ENCODE measurements at regions not wholly inside any gene's neighbourhood (a gene's known extent, or its start where the extent isn't known, plus 50 kb on each side); places are given as distances from the start of the nearest gene placed in this dataset.

- no peak for DNase-seq (ENCODE audit: low read depth in 2 of 2)
- TF ChIP-seq, protein P1, sequence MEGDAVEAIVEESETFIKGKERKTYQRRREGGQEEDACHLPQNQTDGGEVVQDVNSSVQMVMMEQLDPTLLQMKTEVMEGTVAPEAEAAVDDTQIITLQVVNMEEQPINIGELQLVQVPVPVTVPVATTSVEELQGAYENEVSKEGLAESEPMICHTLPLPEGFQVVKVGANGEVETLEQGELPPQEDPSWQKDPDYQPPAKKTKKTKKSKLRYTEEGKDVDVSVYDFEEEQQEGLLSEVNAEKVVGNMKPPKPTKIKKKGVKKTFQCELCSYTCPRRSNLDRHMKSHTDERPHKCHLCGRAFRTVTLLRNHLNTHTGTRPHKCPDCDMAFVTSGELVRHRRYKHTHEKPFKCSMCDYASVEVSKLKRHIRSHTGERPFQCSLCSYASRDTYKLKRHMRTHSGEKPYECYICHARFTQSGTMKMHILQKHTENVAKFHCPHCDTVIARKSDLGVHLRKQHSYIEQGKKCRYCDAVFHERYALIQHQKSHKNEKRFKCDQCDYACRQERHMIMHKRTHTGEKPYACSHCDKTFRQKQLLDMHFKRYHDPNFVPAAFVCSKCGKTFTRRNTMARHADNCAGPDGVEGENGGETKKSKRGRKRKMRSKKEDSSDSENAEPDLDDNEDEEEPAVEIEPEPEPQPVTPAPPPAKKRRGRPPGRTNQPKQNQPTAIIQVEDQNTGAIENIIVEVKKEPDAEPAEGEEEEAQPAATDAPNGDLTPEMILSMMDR (IDR thresholded peaks at IDR 0.05; ENCODE audit: low read depth, low read length): peak; percentile 41
- H3K4me3 ChIP-seq (replicated peaks in 1 of 2; ENCODE audit: low read depth in 2 of 2, low read length in 2 of 2): no peak overlapping the region
Observed at GRCh38 chr21:43269440-43269839, 100.6 kb downstream of the CRYAA start.

- no peak overlapping the region for H3K4me3 ChIP-seq (replicated peaks in 1 of 2; ENCODE audit: low read depth in 2 of 2, low read length in 2 of 2)
- TF ChIP-seq, protein P1 (IDR thresholded peaks at IDR 0.05; ENCODE audit: low read depth, low read length): peak; percentile 1
- DNase-seq (ENCODE audit: low read depth in 2 of 2): no peak
Observed at GRCh38 chr21:43268804-43269186, 100.0 kb downstream of the CRYAA start.

DNA sequence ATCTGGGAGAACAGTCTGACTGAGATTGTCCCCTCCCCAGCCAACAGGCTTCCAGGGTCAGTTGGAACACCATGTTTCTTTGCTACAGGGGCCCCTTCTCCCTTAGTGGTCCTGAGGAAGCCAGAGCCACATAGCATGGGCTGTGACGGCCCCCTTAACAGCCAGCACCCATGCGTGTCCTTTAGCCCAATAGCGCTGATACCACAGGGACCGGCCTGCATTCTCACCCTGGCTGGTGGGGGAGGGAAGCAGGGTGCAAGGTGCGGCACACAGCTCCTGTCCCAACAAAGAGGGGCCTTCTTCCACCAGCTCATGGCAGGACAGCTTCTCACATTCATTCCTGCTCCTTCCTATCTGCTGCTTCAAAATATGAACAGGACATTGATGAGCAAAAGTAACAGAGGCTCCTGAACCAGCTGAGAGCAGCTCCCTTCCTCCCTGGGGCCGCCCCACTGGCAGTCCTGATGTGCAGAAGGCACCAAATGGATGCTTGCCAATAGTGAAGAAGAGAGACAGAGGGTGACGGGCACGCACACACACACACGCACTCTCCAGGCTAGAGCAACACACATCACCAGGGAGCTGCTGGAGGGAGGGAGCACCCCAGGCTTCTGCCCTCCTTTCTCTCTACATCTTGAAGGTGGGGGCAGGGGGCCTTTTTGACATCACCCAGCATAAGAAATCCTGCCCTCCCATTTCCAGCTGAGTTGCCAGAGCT is 99.4 kb downstream of the CRYAA start:
- TF ChIP-seq, protein P1 (IDR thresholded peaks at IDR 0.05; ENCODE audit: low read depth, low read length): no peak
- H3K4me3 ChIP-seq (replicated peaks in 1 of 2; ENCODE audit: low read depth in 2 of 2, low read length in 2 of 2): no peak overlapping the region
- DNase-seq (ENCODE audit: low read depth in 2 of 2): no peak

DNA sequence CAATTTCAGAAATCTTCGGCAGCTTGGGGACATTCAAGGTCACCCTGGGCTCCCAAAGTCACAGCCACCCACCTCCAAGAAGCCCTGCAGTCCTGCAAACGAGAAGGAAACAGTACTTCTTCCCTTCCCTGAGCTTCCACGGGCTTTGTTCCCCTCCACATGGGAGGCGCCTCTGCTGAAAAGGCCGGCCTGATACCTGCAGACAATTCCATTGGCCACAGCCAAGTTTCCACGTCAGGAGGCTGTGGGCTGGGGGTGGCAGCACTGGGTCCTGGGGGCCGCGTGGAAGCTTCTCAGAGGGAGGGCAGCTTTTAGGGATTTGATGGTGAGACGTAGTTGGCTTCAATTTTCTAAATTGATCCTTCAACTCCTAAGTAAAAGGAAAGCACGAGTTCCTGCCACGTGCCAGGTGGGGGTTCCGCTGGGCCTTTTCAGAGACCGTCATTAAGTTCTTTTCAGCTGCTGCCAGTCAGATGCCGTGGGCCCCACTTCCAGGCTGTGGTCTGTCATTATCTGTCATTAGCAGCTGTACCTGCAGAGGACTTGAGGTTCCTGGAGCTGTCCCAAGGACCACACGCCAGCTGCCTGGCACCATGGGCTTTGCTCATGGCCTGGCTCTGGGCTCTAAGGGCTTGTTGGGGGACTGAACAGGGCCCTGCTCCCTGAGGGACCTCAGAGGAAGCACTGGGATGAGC is 98.7 kb downstream of the CRYAA start:
- no peak for DNase-seq (ENCODE audit: low read depth in 2 of 2)
- no peak overlapping the region for H3K4me3 ChIP-seq (replicated peaks in 1 of 2; ENCODE audit: low read depth in 2 of 2, low read length in 2 of 2)
- TF ChIP-seq, protein P1 (IDR thresholded peaks at IDR 0.05; ENCODE audit: low read depth, low read length): no peak

DNA sequence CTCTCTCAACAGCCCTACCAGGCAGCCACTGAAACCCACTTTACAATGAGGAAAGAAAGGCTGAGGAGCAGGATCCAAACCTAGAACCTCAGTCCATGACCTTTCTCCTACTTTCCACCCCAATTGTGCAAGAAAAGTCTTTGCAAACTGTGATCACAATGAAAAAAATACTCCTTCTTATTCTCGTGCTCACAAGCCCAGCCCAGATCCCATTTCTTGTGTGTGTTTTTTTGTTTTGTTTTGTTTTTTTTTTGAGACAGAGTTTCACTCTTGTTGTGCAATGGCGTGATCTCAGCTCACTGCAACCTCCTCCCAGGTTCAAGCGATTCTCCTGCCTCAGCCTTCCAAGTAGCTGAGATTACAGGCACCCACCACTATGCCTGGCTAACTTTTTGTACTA is 97.7 kb downstream of the CRYAA start:
- H3K4me3 ChIP-seq (replicated peaks in 1 of 2; ENCODE audit: low read depth in 2 of 2, low read length in 2 of 2): no peak overlapping the region
- DNase-seq (ENCODE audit: low read depth in 2 of 2): peak; percentile 64 to 72
- TF ChIP-seq, protein P1 (IDR thresholded peaks at IDR 0.05; ENCODE audit: low read depth, low read length): no peak

DNA sequence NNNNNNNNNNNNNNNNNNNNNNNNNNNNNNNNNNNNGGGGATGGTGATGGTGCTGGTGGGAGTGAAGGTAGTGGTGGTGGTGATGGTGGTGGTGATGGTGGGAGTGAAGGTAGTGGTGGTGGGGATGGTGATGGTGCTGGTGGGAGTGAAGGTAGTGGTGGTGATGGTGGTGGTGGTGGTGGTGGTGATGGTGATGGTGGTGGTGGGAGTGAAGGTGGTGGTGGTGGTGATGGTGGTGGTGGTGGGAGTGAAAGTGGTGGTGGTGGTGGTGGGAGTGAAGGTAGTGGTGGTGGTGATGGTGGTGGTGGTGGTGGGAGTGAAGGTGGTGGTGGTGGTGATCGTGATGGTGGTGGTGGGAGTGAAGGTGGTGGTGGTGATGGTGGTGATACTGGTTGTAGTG is 93.6 kb downstream of the CRYAA start:
- peak; percentile 8 to 22 for DNase-seq (ENCODE audit: low read depth in 2 of 2)
- H3K4me3 ChIP-seq (replicated peaks in 1 of 2; ENCODE audit: low read depth in 2 of 2, low read length in 2 of 2): peak overlapping the region in 1 of 2 donors; percentile 26
- TF ChIP-seq, protein P1 (IDR thresholded peaks at IDR 0.05; ENCODE audit: low read depth, low read length): no peak
